Cardiac septum (tissue), 1 donor: ENCODE measurements at regions not wholly inside any gene's neighbourhood (a gene's known extent, or its start where the extent isn't known, plus 50 kb on each side); places are given as distances from the start of the nearest gene placed in this dataset.

ENCODE experiments used
- DNase-seq: peaks from one replicate; pipeline ENCODE4 v3.0.0-alpha.2; 2020; ENCODE audit warnings: low spot score
- intact Hi-C: fragments of 100-400 bp; cut with DNase I; formaldehyde crosslinking; loops from one replicate; pipeline ENCODE4 v1.14.0; 2022
- donor health status: DM: no; HTN: no; CAD: no.

DNA sequence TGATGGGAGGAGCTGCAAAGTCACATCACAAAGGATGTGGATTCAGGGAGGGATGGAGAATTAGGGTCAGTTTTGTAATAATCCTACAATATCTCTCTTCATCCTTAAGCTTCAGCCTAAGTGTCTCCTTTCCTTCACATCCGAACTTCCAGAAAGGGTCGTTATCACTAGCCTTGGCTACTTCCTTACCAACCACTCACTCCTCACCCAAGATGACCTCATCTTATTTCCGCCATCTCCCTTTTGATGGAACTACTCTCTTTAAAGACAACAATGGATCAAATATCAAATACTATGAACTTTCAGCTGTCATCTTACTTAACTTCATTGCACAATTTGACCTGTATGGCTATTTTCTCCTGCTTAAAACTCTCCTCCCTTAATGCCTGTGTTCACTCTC is 69.6 kb upstream of the BARHL2 start:
- intact Hi-C loops = no loop called here
- no peak for DNase-seq

DNA sequence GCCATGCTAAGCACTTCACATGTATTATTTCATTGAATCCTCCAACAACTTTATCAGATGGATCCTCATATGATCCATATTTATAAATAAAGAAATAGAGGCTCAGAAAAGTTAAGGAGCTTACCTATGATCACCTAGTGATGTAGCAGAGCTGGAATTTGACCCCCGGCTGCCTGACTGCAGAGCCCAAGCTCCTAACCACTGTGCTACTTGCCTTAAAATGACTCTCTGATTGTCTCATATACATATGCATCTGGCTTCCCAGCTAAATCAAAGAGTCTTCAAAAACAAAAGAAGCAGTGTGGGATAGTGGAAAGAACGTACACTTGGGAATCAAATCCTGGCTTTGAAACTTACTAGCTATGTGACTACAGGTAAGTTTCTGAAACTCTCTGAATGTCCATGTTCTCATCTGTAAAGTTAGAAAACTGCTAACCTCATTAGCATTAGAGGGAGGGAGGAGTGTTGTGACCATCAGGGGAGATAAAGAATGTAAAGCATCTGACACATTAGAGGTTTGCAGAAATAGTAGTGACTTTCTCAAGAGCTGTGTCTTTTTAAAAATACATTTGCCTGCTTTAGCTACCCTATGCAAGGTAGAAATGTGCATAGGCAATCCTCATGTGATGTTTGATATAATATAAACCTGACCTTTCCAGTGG is 67.2 kb upstream of the BARHL2 start:
- intact Hi-C loops = no loop called here
- no peak for DNase-seq

DNA sequence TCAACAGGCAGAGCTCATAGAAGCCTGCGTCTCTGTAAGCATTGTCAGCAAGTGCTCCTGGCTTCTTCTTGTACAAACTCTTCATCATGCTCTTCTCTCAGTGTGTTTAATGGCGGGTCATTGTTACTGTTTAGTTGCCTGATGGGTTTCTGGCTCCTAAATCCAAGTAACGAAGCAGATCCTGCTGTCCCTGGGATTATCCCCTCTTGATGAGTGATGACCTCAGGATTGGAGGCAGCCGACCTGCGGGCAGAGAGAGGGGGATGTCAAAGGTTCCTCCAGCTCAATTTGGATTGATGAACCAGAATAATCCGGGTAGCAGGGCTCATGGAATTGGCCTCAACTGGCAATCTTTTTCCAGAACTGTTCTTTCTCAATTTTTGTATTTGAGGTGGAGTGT is 66.1 kb upstream of the BARHL2 start:
- intact Hi-C loops = no loop called here

DNA sequence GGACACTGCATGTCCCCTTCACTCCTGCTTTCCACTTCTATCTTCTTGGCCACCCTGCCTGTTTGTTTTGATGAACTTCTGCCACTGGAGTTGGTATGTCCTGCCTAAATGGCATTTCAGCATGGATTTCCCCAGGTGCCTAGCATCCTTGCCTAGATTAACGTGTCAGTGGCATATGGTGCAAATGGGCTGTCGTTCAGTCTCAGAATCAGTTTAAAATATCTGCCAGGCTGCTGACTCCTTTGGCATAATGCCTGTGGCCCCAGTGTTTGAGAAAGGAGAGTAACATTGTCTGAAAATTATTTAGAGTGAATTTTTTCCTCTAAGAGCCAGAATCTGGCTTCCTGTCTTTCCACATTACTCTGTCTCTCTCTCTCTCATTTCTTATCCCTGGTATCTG is 64.9 kb upstream of the BARHL2 start:
- intact Hi-C loops = no loop called here
- DNase-seq = no peak

More for the DNA sequence above, 66.1 kb upstream of the BARHL2 start:
- DNase-seq = no peak

DNA sequence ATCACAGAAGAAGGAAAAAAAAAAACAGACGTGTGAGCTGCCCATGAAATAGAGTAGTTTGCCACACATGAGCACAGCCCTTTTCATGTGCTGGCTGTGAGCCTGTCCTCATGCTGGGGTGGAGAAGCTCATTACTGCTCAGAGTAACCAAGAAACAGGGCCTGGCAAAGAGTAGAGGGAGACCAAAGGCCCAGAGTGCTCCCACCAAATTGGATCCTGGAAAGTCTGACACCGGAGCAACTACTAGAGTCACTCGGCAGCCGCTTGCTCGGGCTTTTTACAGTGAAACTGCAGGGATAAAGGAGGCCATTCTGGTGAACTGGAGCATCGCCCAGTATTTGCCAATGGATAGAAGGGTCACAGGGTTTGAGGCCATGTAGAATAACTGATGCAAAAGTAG is 64.4 kb upstream of the BARHL2 start:
- no peak for DNase-seq
- intact Hi-C loops = no loop called here

DNA sequence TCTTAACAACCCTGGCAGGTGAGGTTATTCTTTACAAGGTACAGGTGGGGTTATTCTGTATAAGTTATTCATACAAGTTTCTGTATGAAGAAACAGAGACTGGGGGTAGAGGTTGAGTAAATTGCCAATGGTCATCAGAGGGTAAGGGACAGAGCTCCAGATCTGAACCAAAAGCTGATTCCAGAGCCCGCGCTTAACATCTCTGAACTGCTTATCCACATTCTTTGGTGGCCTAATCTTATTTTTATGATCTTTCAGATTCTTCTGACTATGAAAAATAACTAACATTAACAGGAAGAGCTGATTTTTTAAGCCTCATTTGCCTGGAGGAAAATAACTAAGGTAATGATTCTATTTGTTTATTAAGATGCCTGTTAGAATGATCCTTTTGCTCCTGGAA is 63.9 kb upstream of the BARHL2 start:
- intact Hi-C loops = no loop called here
- no peak for DNase-seq

- DNase-seq = no peak
- intact Hi-C loops = no loop called here
Measured at GRCh38 chr1:90779573-90779972, 62.5 kb upstream of the BARHL2 start.

- intact Hi-C loops = no loop called here
- no peak for DNase-seq
Measured at GRCh38 chr1:90778486-90778885, 61.4 kb upstream of the BARHL2 start.

- intact Hi-C loops = no loop called here
- DNase-seq = no peak
Measured at GRCh38 chr1:90773812-90774211, 56.7 kb upstream of the BARHL2 start.

- DNase-seq = no peak
- intact Hi-C loops = no loop called here
Measured at GRCh38 chr1:90768826-90769225, 51.7 kb upstream of the BARHL2 start.

DNA sequence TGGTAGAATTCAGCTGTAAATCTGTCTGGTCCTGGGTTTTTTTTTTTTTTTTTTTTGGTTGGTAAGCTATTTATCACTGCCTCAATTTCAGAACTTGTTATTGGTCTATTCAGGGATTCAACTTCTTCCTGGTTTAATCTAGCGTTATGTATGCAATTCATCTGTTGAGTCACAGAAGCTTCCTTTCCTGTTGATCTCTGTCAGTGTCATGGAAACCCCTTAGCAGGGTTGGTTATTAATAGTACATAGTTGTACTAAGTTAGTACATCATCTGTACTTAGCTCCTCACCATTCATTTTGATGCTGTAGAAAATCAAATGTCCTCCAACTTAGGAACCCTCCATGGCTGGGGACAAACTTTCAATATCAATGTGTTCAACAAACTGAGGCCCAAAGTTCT is 51.0 kb upstream of the BARHL2 start:
- no peak for DNase-seq
- intact Hi-C loops = no loop called here
